GM20000 (cell line): ENCODE measurements at regions not wholly inside any gene's neighbourhood (a gene's known extent, or its start where the extent isn't known, plus 50 kb on each side); places are given as distances from the start of the nearest gene placed in this dataset.
"Not testable (repeated sequence)": the region's sequence is repeated elsewhere in the genome, so short reads cannot be mapped to it uniquely, and the experiment has no call there.

ENCODE experiments used
- DNase-seq: peaks from one replicate; pipeline ENCODE4 v3.0.0; 2012; ENCODE audit warnings: low spot score
- TF ChIP-seq, protein P1 (sequence below): IDR thresholded peaks from 2 replicates; pipeline ENCODE4 v1.5.1; 2012; ENCODE audit warnings: mild to moderate bottlenecking, control low read depth; ENCODE audit errors: extremely low read depth, missing control alignments

DNA sequence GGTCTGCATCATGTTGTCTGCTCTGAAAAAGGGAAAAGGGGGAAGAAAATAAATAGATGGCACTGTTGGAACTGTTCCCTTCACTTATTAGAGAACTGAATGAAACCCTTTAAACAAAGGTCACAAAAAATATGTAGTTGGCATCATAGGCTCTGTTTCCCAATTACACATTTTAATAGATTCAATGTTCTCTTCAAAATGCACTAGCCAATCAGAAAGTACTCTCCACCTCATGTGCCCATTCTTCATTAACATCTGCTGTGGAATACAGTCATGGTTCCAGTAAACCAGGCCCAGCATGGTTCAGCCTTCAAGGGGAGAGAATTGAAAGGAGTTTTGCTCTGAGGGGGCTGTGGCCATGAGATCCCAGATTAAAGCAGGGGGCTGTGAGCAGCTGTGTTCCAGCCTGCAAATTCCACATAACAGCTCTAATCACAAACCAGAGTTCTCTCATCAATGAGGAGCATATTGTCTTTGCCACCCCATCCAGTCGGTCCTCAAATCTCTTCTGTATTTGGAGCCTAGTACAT is 165.9 kb upstream of the CREB1 start:
- DNase-seq: no peak
- TF ChIP-seq, protein P1, sequence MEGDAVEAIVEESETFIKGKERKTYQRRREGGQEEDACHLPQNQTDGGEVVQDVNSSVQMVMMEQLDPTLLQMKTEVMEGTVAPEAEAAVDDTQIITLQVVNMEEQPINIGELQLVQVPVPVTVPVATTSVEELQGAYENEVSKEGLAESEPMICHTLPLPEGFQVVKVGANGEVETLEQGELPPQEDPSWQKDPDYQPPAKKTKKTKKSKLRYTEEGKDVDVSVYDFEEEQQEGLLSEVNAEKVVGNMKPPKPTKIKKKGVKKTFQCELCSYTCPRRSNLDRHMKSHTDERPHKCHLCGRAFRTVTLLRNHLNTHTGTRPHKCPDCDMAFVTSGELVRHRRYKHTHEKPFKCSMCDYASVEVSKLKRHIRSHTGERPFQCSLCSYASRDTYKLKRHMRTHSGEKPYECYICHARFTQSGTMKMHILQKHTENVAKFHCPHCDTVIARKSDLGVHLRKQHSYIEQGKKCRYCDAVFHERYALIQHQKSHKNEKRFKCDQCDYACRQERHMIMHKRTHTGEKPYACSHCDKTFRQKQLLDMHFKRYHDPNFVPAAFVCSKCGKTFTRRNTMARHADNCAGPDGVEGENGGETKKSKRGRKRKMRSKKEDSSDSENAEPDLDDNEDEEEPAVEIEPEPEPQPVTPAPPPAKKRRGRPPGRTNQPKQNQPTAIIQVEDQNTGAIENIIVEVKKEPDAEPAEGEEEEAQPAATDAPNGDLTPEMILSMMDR: no peak

DNA sequence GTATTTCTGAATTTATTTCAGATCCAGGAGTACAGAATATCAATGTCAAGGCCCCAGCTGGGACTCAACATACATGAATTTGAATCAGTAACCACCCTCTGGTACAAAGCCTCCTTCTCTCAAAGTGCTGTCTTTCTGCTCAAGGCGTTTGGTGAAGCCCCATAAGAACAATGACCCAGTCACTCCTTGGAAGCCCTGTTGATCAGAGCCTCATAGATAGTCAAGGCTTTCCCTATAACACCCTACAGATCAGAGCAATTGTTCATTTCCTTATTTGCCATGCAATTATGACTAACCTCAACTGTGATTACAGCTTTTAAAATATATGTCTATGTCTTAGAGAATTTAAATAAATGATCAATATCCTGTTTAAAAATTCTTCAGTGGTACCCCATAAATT is 159.1 kb upstream of the CREB1 start:
- DNase-seq: no peak
- TF ChIP-seq, protein P1: no peak

DNA sequence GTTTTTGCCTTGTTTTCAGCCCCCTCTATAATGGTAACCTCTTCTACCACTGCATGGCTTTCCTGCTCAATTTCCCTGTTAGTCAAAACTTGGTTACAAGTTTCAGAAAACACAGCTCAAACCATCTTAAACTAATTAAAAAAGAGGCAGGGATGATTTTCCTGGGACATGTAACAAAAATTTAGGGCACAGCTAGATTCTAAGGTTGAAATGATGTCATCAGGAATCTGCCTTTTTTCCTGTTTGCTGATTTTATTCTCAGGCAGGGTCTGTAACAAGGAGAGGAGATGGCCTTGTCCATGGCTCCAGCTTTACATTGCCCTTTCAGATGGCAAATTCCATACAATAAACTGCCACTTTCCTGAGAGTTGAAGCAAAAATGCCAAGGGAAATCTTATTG is 157.9 kb upstream of the CREB1 start:
- TF ChIP-seq, protein P1: no peak
- DNase-seq: no peak

DNA sequence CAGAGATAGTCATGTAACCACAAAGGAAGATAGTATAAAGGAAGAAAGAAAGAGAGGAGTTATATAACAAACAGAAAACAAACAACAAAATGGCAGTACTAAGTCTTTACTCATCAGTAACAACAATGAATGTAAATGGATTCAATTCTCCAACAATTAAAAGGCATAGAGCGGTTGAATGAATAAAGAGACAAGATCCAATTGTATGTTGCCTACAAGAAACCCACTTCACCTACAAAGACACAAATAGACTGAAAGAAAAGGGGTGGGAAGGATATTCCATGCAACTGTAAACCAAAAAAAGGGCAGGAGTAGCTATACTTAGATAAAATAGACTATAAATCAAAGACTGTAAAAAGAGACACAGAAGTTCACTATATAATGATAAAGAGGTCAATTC is 157.3 kb upstream of the CREB1 start:
- no peak for DNase-seq
- TF ChIP-seq, protein P1: no peak

DNA sequence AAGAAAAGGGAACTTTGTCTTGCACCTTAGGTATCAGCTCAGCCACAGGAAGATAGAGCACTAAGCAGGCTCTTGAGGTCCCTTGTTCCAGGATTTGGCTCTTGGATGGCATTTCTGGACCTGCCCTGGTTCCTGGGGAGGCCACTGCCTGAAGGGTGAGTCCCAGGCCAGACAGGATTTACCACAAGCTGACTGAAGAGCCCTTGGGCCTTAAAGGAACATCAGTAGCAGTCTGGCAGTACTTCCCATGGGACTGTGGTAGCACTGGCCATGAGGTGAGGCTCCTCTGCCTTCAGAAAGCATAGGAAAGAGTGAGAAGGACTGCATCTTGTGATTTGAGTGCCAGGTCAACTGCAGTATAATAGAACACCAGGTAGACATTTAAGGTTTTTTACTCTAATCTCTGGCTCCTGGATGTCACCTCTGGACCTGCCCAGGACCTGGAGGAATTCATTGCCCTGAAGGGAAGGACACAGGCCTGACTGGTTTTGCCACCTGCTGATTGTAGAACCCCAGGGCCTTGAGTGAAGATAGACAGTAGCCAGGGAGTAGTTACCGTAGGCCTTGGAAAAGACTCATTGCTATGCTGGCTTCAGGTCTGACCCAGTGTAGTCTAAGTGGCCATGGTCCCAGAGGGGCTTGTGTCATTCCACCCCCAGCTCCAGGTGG is 154.4 kb upstream of the CREB1 start:
- DNase-seq: no peak
- TF ChIP-seq, protein P1: no peak

DNA sequence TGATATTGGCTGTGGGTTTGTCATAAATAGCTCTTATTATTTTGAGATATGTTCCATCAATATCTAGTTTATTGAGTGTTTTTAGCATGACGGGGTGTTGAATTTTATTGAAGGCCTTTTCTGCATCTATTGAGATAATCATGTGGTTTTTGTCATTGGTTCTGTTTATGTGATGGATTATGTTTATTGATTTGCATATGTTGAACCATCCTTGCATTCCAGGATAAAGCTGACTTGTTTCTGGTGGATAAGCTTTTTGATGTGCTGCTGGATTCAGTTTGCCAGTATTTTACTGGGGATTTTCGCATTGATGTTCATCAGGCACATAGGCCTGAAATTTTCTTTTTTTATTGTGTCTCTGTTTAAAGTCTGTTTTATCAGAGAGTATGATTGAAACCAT is 151.1 kb upstream of the CREB1 start:
- not testable (repeated sequence) for DNase-seq

DNA sequence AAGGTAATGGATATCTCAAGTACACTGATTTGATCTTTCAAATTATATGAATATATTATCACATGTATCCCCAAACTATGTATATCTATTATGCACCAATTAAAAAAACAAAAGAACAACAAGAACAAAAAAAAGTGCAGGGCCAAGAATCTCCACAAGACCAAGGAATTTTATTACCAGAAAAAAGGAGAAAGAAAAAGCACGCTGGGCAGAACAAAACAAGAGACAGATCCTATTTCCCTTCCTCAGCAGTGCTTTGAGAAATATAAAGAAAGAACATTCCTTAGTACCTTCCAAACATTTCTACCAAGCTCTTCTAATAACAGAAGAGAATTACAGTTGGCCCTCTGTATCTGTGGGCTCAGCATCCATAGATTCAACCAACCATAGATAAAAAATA is 144.7 kb upstream of the CREB1 start:
- no peak for DNase-seq
- TF ChIP-seq, protein P1: no peak

DNA sequence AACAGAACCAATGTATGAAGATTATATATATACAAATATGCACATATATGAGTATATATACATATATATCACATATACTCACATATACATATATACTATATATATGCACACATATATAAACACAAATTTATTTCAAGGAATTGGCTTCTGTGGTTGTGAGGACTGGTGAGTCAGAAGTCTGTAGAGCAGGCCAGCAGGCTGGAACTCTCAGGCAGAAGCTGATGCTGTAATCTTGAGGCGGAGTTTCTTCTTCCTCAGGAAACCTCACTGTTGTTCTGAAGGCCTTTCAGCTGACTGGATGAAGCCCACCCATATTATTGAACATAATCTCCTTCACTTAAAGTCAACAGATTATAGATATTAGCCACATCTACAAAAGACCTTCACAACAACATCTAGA is 143.9 kb upstream of the CREB1 start:
- no peak for DNase-seq
- TF ChIP-seq, protein P1: no peak
